GM18873 (cell line): ENCODE measurements at regions not wholly inside any gene's neighbourhood (a gene's known extent, or its start where the extent isn't known, plus 50 kb on each side); places are given as distances from the start of the nearest gene placed in this dataset.
"Not testable (repeated sequence)": the region's sequence is repeated elsewhere in the genome, so short reads cannot be mapped to it uniquely, and the experiment has no call there.

Source experiments
- ATAC-seq: cut with Tn5 transposase; IDR thresholded peaks from one replicate; pipeline ENCODE4 v1.9.1; 2021; ENCODE audit warnings: mild to moderate bottlenecking, moderate library complexity, moderate number of reproducible peaks; ENCODE audit not compliant: unreplicated experiment, low FRiP score

DNA sequence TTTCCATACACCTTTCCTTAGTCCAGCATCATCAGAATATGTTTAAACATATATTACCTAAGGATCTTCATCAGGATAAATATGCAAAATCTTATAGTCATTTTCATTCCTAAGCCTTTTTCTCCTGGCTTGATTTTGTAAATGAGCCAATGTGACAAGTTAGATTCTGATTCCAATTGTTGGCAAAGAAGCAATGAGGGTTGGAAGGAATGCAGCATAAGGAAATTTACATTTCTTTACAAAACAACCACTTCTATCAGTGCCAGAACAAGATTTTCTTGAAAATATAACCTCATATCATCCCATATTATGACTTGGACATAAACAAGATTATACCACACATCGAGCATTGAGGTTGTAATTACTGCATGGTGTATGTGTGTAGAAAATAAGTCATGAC is 508.1 kb downstream of the TRAM1L1 start:
- no peak for ATAC-seq

DNA sequence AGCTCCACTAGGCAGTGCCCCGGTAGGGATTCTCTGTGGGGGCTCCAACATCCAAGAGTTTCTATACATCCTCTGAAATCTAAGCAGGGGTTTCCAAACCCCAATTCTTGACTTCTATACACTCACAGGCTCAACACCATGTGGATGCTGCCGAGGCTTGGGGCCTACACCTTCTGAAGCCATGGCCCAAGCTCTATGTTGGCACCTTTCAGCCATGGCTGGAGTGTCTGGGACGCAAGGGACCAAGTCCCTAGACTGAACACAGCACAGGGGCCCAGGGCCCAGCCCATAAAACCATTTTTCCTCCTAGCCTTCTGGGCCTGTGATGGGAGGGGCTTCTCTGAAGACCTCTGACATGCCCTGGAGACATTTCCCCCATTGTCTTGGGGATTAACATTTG is 511.8 kb downstream of the TRAM1L1 start:
- no peak for ATAC-seq

GRCh38 chr4:116561768-116562167 is 523.6 kb downstream of the TRAM1L1 start:
- ATAC-seq: no peak

DNA sequence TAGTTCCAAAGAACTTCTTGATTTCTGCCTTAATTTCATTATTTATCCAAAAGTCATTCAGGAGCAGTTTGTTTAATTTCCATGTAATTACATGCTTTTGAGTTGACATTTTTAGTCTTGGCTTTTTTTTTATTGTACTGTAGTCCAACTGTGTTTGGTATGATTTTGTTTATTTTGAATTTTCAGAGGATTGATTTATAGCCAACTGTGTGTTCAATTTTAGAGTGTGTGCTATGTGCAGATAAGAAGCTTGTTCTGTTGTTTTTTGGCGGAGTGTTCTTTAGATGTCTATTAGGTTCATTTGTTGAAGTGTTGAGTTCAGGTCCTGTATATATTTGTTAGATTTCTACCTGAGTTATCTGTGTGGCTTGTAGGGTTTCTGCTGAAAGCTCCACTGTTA is 533.6 kb downstream of the TRAM1L1 start:
- ATAC-seq: no peak

GRCh38 chr4:116547632-116548031 is 537.7 kb downstream of the TRAM1L1 start:
- no peak for ATAC-seq

GRCh38 chr4:116546759-116547158 is 538.6 kb downstream of the TRAM1L1 start:
- ATAC-seq: no peak

DNA sequence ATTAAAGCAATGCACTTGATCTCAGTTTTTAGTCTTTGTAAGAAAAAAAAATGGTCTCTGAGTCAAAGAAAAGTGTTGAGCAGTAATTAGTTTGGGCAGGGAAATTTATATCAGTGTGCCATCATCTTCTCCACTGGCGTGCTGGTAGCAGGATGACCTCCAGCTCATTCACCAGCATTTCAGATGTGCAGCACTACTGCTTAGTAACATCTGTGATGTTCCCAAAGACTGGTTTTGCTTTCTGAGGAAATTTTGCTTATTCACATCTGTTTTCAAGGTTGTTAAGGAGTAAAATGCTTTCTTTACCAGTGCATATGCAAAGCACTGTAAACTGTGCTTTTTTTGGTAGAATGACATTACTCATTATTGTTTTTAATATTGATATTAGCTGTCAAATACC is 540.4 kb downstream of the TRAM1L1 start:
- ATAC-seq: no peak

- ATAC-seq: no peak
Measured at GRCh38 chr4:116539744-116540143, 545.6 kb downstream of the TRAM1L1 start.

DNA sequence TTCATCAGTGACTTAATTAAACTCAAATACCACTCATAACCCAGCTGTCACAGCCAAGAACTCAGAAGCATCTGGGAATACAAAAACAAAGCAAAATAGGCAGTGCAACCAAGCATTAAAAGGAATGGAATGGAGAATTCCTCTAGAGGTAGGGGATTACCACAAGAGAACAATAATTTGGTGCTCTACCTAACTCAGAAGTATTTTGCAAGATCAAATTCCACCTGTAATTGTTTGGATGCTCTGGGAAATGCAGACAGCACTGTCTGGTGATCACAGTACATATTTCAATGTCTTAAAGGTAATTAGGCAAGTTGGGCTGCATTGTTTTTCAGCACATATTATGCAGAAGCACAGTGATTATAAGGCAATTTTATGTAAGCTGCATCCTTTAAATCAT is 547.5 kb downstream of the TRAM1L1 start:
- no peak for ATAC-seq

DNA sequence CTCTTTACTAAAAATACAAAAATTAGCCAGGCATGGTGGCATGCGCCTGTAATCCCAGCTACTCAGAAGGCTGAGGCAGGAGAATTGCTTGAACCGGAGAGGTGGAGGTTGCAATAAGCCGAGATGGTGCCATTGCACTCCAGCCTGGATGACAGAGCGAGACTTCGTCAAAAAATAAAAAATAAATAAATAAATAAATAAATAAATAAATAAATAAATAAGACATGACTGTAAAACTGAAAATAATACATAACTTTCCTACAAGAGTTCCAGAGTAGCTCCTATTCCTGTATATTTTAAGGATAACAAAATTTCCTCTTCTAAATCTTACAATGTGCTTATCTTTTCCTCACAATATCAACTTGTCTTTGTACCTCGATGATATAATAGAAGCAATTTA is 549.4 kb downstream of the TRAM1L1 start:
- not testable (repeated sequence) for ATAC-seq

DNA sequence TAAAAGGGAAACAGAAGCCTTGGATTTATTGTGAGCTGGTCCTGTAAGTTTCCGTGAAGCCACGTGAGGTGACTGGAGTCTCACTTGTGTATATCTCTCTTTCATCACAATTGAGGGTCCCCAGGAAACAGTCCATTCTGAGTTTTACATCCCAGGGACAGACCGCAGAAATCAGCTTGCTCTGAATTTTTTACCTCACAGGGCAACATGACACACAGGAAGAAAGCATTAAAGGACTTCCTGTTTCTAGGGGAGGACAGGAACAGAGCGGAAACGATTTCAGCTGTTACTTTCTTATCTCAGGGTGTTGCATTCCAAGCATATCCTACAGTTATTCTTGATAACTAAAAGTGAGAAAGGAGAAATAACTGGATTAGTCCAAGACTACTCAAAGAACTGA is 553.5 kb downstream of the TRAM1L1 start:
- ATAC-seq: no peak

DNA sequence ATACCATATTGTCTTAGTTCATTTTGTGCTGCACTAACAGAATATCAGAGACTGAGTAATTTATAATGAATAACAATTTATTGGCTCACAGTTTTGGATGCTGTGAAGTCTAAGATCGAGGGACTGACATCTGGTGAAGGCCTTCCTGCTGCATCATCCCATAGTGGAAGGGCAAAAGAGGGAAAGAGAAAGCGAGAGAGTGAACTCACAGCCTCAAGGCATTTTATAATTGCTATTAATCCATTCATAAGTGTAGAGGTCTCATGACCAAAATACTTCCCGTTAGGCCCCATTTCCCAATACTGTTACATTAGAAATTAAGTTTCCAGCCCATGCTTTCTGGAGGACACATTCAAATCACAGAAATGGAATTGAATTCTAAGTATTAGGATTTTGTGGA is 554.4 kb downstream of the TRAM1L1 start:
- ATAC-seq: no peak

- no peak for ATAC-seq
Measured at GRCh38 chr4:116530048-116530447, 555.3 kb downstream of the TRAM1L1 start.

DNA sequence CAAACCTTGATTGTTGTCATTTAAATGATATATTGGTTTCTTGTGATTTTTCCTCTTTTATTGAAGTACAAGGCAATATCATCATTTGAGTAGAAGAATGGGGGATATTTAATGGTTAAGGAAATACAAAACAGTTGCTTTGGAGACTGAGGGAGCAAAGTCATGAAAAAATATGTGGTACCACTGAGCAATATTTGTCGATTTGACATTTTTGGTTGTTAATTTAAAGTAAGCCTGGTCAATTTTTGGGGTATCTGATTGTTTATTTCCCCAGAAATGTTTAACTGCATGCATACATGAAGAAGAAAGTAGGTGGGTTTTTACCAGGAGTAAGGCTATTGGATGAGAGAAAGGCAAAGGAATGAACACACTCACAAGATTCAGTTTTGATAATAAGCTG is 556.2 kb downstream of the TRAM1L1 start:
- no peak for ATAC-seq

- no peak for ATAC-seq
Measured at GRCh38 chr4:116522922-116523321, 562.5 kb downstream of the TRAM1L1 start.

DNA sequence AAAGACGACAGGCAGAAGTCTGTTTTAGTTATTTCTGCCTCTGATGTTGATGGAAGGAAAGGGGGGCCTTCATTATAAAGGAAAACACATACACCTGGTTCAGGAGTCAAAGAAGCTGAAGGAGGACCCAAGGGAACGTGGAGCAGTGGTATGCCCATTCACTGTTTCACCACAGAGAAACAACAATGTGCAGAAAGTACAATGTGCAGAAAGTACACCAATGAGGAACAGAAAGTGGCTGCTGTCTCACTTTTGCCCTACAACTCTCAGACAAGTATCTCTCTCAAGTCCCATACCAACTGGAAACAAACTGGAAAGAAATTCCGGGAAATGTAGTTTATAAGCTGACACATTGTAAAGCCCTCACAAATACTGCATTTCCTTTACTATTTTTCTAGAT is 564.5 kb downstream of the TRAM1L1 start:
- no peak for ATAC-seq

DNA sequence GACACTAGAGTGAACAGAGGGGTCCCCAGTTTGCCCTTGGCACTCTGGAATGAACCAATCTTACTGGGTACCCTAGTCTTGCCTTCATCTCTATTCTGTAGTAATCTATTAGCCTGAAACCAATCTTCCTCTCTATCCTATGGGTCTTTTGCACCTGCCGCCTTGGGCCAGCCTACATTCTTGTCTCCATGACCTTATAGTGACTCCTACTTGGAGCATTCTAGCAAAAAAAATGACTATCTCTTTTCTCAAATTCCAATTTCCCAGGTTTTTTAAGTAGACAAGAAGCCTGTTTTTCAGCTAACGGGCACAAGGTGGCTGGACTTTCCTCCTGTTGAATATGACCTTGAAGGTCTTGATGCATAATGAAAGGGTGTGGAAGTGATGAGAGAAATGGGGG is 568.7 kb downstream of the TRAM1L1 start:
- ATAC-seq: no peak

DNA sequence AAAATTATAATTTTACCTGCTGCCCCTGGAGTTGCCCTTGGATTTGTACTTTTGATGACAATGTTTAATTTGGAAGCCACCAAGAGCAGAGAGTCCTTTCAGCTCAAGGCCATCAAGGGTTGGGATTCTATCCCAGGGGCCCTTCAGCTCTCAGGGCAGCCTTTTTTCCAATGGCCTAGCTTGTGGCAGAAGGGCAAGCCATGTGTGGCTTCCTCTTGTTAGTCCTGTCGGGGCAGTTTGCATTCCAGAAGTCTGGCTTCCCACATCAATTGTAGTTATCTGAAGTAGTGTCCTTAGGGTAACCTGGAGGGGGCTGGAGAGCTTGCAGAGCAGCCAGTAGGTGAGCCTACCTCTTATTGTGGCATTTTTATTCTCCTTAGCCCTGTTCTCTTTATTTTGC is 569.4 kb downstream of the TRAM1L1 start:
- no peak for ATAC-seq

- no peak for ATAC-seq
Measured at GRCh38 chr4:116512552-116512951, 572.8 kb downstream of the TRAM1L1 start.

GRCh38 chr4:116501954-116502353 is 583.4 kb downstream of the TRAM1L1 start:
- no peak for ATAC-seq

- no peak for ATAC-seq
Measured at GRCh38 chr4:116500225-116500624, 585.2 kb downstream of the TRAM1L1 start.

DNA sequence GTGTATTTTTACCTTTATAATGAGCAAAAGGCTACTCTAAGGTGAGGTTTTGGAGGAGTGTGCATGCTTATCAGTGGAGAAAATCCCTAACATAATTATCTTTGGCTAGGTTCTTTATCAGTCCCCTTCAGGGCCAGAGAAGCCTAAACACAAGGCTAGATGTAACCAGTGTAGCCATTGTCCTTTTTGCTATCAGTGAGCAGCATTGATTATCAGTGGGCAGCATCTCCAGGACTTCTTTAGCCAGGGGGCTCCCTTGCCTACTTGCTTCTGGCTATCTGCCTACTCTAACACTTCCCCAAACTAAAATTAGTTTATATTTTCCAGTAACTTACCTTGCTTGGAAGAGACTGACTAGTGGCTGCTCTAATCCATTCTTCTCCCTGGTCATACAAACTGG is 595.6 kb downstream of the TRAM1L1 start:
- ATAC-seq: no peak

DNA sequence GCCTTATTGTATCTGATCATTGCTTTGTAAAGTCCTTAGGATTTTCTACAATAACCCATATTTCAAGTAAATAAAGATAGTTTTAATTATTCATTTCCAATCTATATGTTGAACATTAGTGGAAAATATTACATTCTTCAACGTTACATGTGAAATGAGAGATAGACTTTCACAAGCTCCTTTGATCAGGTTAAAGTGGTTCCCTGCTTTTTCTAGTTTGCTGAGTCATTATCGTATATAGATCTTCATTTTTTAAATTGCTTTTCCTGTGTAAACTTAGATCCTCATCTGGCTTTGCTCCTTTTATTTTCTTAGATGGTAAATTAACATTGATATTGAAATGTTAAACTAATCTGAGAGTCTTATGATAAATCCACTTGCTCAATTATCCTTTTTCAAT is 599.0 kb downstream of the TRAM1L1 start:
- no peak for ATAC-seq
